HEK293 (cell line): ENCODE measurements at regions not wholly inside any gene's neighbourhood (a gene's known extent, or its start where the extent isn't known, plus 50 kb on each side); places are given as distances from the start of the nearest gene placed in this dataset.

ENCODE experiments used
- CTCF ChIA-PET: fragments of 350-600 bp; formaldehyde crosslinking; extraction: SDS; loops from one replicate; lab custom pipeline; 2021; ENCODE audit warnings: antibody characterized with exemption; lab: Yijun Ruan, JAX
- POLR2A ChIA-PET: fragments of 300-600 bp; formaldehyde crosslinking; extraction: SDS; loops from one replicate; lab custom pipeline; 2020; ENCODE audit warnings: antibody characterized with exemption, inconsistent platforms; lab: Yijun Ruan, JAX
- H3K27ac ChIP-seq: fragments of 200-500 bp; sonication (Bioruptor generic); 2 replicates; pipeline ENCODE4 v1.5.1; 2014; ENCODE audit warnings: low read depth, low read length, control low read depth, inconsistent platforms; ENCODE audit errors: extremely low read depth
- H3K36me3 ChIP-seq, 2 experiments: fragments of 200-500 bp in 1 of 2; sonication (Bioruptor generic) in 1 of 2; 1 replicate in 1 of 2; 2 replicates in 1 of 2; pipeline ENCODE4 v1.5.1; 2014 to 2017; ENCODE audit warnings: inconsistent platforms in 2 of 2, low read length in 2 of 2; ENCODE audit not compliant: control insufficient read depth in 2 of 2, insufficient read depth in 1 of 2
- H3K4me1 ChIP-seq: fragments of 200-500 bp; sonication (Bioruptor generic); 2 replicates; pipeline ENCODE4 v1.5.1; 2014; ENCODE audit warnings: mild to moderate bottlenecking, low read length, inconsistent platforms; ENCODE audit not compliant: control insufficient read depth, insufficient read depth
- H3K4me3 ChIP-seq: 2 replicates; pipeline ENCODE4 v1.5.1; 2011; ENCODE audit warnings: low read depth, mild to moderate bottlenecking, control low read depth, low read length, moderate library complexity
- H3K9me3 ChIP-seq: fragments of 200-500 bp; sonication (Bioruptor generic); 2 replicates; pipeline ENCODE4 v1.5.1; 2014; ENCODE audit warnings: low read depth, low read length, inconsistent platforms; ENCODE audit not compliant: control insufficient read depth, insufficient read depth
- HOXD13 ChIP-seq: sonication (generic); formaldehyde crosslinking; IDR thresholded peaks from 2 replicates; pipeline ENCODE4 v1.8.0; 2022; ENCODE audit warnings: missing genetic modification reagents, borderline replicate concordance
- KLF10 ChIP-seq: fragments of 450-650 bp; IDR thresholded peaks from 2 replicates; pipeline ENCODE4 v1.5.1; 2018; ENCODE audit warnings: missing biosample characterization, mild to moderate bottlenecking, missing genetic modification characterization
- OVOL3 ChIP-seq: fragments of 450-650 bp; formaldehyde crosslinking; IDR thresholded peaks from 2 replicates; pipeline ENCODE4 v1.5.1; 2016; ENCODE audit warnings: missing biosample characterization, missing genetic modification characterization
- PRDM1 ChIP-seq: fragments of 450-650 bp; formaldehyde crosslinking; IDR thresholded peaks from 2 replicates; pipeline ENCODE4; 2016; ENCODE audit warnings: missing biosample characterization, missing genetic modification characterization
- SP3 ChIP-seq: fragments of 450-650 bp; formaldehyde crosslinking; IDR thresholded peaks from 2 replicates; pipeline ENCODE4 v1.5.1; 2016; ENCODE audit warnings: missing biosample characterization, missing genetic modification characterization
- ZBTB21 ChIP-seq: fragments of 450-650 bp; formaldehyde crosslinking; IDR thresholded peaks from 2 replicates; pipeline ENCODE4 v1.5.1; 2017; ENCODE audit warnings: missing biosample characterization, missing genetic modification characterization
- ZFP3 ChIP-seq: fragments of 450-650 bp; formaldehyde crosslinking; IDR thresholded peaks from 2 replicates; pipeline ENCODE4 v1.5.1; 2016; ENCODE audit warnings: low read depth, missing biosample characterization, missing genetic modification characterization
- ZFP69B ChIP-seq: fragments of 450-650 bp; formaldehyde crosslinking; IDR thresholded peaks from 2 replicates; pipeline ENCODE4 v1.5.1; 2016; ENCODE audit warnings: missing biosample characterization, missing genetic modification characterization
- ZNF274 ChIP-seq, 2 experiments: fragments of 200-500 bp in 1 of 2; fragments of 450-650 bp in 1 of 2; sonication (Bioruptor generic) in 1 of 2; formaldehyde crosslinking in 1 of 2; IDR thresholded peaks; 2 replicates each; pipeline versions ENCODE4 v1.5.1 to v1.6.1; 2014 to 2016; ENCODE audit warnings: borderline replicate concordance in 1 of 2, inconsistent platforms in 1 of 2, low read length in 1 of 2, missing biosample characterization in 1 of 2, missing genetic modification characterization in 1 of 2
- ZNF311 ChIP-seq: fragments of 450-650 bp; formaldehyde crosslinking; IDR thresholded peaks from 2 replicates; pipeline ENCODE4 v1.5.1; 2017; ENCODE audit warnings: missing biosample characterization, missing genetic modification characterization, borderline replicate concordance
- ZNF341 ChIP-seq: fragments of 450-650 bp; formaldehyde crosslinking; IDR thresholded peaks from 2 replicates; pipeline ENCODE4; 2016; ENCODE audit warnings: low read depth, missing biosample characterization, missing genetic modification characterization
- ZNF391 ChIP-seq: fragments of 450-650 bp; formaldehyde crosslinking; IDR thresholded peaks from 2 replicates; pipeline ENCODE4 v1.5.1; 2016; ENCODE audit warnings: low read depth, missing biosample characterization, missing genetic modification characterization, borderline replicate concordance
- ZNF423 ChIP-seq: fragments of 450-650 bp; formaldehyde crosslinking; IDR thresholded peaks from 2 replicates; pipeline ENCODE4 v1.5.1; 2016; ENCODE audit warnings: missing biosample characterization, missing genetic modification characterization
- ZNF473 ChIP-seq: fragments of 450-650 bp; formaldehyde crosslinking; IDR thresholded peaks from 2 replicates; pipeline ENCODE4 v1.5.1; 2017; ENCODE audit warnings: missing biosample characterization, missing genetic modification characterization
- ZNF585B ChIP-seq: fragments of 450-650 bp; formaldehyde crosslinking; IDR thresholded peaks from 2 replicates; pipeline ENCODE4 v1.5.1; 2016; ENCODE audit warnings: missing biosample characterization, missing genetic modification characterization
- TF ChIP-seq, protein P1 (sequence below): fragments of 450-650 bp; formaldehyde crosslinking; IDR thresholded peaks from 2 replicates; pipeline ENCODE4 v1.5.1; 2016; ENCODE audit warnings: missing biosample characterization, missing genetic modification characterization, low read depth
- TF ChIP-seq, protein P2 (sequence below): fragments of 450-650 bp; formaldehyde crosslinking; IDR thresholded peaks from 2 replicates; pipeline ENCODE4 v1.5.1; 2016; ENCODE audit warnings: missing biosample characterization, missing genetic modification characterization
- TF ChIP-seq, protein P3 (sequence below): fragments of 450-650 bp; formaldehyde crosslinking; IDR thresholded peaks from 2 replicates; pipeline ENCODE4 v1.5.1; 2016; ENCODE audit warnings: missing biosample characterization, missing genetic modification characterization
- TF ChIP-seq, protein P4 (sequence below): fragments of 450-650 bp; formaldehyde crosslinking; IDR thresholded peaks from 2 replicates; pipeline ENCODE4 v1.5.1; 2016; ENCODE audit warnings: missing biosample characterization, missing genetic modification characterization, low read depth
- TF ChIP-seq, protein P5 (sequence below): sonication (generic); formaldehyde crosslinking; IDR thresholded peaks from 2 replicates; pipeline ENCODE4 v1.8.1; 2022; ENCODE audit warnings: mild to moderate bottlenecking, moderate library complexity, missing genetic modification reagents
- TF ChIP-seq, protein P6 (sequence below): fragments of 450-650 bp; formaldehyde crosslinking; IDR thresholded peaks from 2 replicates; pipeline ENCODE4 v1.5.1; 2016; ENCODE audit warnings: missing biosample characterization, missing genetic modification characterization
- TF ChIP-seq, protein P7 (sequence below): fragments of 450-650 bp; formaldehyde crosslinking; IDR thresholded peaks from 2 replicates; pipeline ENCODE4 v1.5.1; 2016; ENCODE audit warnings: missing biosample characterization, missing genetic modification characterization

DNA sequence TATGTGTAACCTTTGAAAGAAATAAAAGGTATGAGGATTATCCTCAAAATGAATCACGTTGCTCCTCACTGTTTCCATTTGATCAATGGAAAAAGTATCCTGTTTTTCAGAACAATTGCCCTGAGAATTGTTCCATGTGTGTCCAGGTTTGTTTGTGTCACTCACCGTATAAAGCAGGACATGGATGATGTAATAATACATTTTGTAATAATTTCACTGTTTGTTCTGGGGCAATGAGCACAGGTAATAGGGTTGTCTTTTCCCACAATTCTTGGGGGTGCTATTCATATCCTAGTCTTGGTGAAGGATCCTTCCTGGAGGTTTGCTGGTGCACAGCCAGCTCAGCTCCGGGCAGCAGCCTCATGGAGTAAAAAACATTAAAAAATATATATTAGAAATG lies 510.8 kb upstream of the MCTP2 start:
- Histone ChIP-seq H3K4me3 (no peak overlapping the region), H3K4me1 (no peaks in the 10 kb centered on the region), H3K36me3 (no peaks in the 10 kb centered on the region), H3K9me3 (no peaks in the 10 kb centered on the region)
- CTCF ChIA-PET: interaction anchor here (0.8 kb wide), 1 partner anchor 254 kb away, joined by 5 read pairs; no protein-coding TSS in a partner anchor
- no peak for TF ChIP-seq KLF10 (tag by site-specific recombination)
- TF ChIP-seq, protein P1, sequence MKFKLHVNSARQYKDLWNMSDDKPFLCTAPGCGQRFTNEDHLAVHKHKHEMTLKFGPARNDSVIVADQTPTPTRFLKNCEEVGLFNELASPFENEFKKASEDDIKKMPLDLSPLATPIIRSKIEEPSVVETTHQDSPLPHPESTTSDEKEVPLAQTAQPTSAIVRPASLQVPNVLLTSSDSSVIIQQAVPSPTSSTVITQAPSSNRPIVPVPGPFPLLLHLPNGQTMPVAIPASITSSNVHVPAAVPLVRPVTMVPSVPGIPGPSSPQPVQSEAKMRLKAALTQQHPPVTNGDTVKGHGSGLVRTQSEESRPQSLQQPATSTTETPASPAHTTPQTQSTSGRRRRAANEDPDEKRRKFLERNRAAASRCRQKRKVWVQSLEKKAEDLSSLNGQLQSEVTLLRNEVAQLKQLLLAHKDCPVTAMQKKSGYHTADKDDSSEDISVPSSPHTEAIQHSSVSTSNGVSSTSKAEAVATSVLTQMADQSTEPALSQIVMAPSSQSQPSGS (tag by site-specific recombination): no peak
- no peak for TF ChIP-seq SP3
- no peak for TF ChIP-seq ZFP3 (tag by site-specific recombination)
- no peak for TF ChIP-seq ZFP69B (tag by site-specific recombination)
- TF ChIP-seq, protein P2, sequence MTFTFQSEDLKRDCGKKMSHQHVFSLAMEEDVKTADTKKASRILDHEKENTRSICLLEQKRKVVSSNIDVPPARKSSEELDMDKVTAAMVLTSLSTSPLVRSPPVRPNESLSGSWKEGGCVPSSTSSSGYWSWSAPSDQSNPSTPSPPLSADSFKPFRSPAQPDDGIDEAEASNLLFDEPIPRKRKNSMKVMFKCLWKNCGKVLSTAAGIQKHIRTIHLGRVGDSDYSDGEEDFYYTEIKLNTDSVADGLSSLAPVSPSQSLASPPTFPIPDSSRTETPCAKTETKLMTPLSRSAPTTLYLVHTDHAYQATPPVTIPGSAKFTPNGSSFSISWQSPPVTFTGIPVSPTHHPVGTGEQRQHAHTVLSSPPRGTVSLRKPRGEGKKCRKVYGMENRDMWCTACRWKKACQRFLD: no peak
- no peak for TF ChIP-seq ZNF391 (tag by site-specific recombination)
- TF ChIP-seq, protein P3, sequence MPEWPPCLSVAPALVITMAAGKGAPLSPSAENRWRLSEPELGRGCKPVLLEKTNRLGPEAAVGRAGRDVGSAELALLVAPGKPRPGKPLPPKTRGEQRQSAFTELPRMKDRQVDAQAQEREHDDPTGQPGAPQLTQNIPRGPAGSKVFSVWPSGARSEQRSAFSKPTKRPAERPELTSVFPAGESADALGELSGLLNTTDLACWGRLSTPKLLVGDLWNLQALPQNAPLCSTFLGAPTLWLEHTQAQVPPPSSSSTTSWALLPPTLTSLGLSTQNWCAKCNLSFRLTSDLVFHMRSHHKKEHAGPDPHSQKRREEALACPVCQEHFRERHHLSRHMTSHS (tag by site-specific recombination): no peak
- TF ChIP-seq ZNF473: no peak
- no peak for TF ChIP-seq ZNF423 (tag by site-specific recombination)
- TF ChIP-seq ZNF341 (tag by site-specific recombination): no peak
- TF ChIP-seq, all 188 proteins: peak for 0
- POLR2A ChIA-PET: no interaction called here
- H3K27ac ChIP-seq: no peak overlapping the region

DNA sequence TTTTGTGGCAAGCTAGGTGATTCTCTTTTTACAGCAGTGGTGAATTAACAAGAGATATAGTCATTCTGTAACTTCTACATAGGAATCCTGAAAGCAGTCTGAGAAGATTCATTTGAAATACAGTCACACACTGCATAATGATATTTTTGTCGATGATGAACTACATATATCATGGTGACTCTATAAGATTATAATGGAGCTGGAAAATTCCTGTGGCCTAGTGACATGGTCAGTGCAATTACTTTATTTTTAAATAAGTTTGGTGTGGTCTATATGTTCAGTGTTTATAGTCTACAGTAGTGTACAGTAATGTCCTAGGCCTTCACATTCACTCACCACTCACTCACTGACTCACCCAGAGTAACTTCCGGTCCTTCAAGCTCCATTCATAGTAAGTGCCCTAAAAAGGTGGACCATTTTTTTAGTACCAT lies 511.4 kb upstream of the MCTP2 start:
- POLR2A ChIA-PET: no interaction called here
- CTCF ChIA-PET: interaction anchor here (0.8 kb wide), 1 partner anchor 209 kb away, joined by 3 read pairs; no protein-coding TSS in a partner anchor
- H3K27ac ChIP-seq: no peak overlapping the region
- H3K9me3 ChIP-seq: no peaks in the 10 kb centered on the region
- no peak overlapping the region for H3K4me3 ChIP-seq
- no peaks in the 10 kb centered on the region for H3K36me3 ChIP-seq
- no peaks in the 10 kb centered on the region; the same call in 1 of the 2 replicates for H3K4me1 ChIP-seq
- TF ChIP-seq, protein P4, sequence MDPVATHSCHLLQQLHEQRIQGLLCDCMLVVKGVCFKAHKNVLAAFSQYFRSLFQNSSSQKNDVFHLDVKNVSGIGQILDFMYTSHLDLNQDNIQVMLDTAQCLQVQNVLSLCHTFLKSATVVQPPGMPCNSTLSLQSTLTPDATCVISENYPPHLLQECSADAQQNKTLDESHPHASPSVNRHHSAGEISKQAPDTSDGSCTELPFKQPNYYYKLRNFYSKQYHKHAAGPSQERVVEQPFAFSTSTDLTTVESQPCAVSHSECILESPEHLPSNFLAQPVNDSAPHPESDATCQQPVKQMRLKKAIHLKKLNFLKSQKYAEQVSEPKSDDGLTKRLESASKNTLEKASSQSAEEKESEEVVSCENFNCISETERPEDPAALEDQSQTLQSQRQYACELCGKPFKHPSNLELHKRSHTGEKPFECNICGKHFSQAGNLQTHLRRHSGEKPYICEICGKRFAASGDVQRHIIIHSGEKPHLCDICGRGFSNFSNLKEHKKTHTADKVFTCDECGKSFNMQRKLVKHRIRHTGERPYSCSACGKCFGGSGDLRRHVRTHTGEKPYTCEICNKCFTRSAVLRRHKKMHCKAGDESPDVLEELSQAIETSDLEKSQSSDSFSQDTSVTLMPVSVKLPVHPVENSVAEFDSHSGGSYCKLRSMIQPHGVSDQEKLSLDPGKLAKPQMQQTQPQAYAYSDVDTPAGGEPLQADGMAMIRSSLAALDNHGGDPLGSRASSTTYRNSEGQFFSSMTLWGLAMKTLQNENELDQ (tag by site-specific recombination): no peak
- TF ChIP-seq HOXD13 (CRISPR knock-in tag): no peak
- TF ChIP-seq, protein P1 (tag by site-specific recombination): no peak
- TF ChIP-seq ZNF311 (tag by site-specific recombination): no peak
- TF ChIP-seq, protein P5, sequence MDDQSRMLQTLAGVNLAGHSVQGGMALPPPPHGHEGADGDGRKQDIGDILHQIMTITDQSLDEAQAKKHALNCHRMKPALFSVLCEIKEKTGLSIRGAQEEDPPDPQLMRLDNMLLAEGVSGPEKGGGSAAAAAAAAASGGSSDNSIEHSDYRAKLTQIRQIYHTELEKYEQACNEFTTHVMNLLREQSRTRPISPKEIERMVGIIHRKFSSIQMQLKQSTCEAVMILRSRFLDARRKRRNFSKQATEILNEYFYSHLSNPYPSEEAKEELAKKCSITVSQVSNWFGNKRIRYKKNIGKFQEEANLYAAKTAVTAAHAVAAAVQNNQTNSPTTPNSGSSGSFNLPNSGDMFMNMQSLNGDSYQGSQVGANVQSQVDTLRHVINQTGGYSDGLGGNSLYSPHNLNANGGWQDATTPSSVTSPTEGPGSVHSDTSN (CRISPR knock-in tag): no peak
- TF ChIP-seq ZNF274 (IDR thresholded peaks at IDR 0.05; ENCODE audit: low read length): no peak
- TF ChIP-seq ZNF274 (tag by site-specific recombination; IDR thresholded peaks at IDR 0.05; ENCODE audit: borderline replicate concordance): no peak
- no peak for TF ChIP-seq ZBTB21
- TF ChIP-seq PRDM1: no peak
- TF ChIP-seq, protein P6, sequence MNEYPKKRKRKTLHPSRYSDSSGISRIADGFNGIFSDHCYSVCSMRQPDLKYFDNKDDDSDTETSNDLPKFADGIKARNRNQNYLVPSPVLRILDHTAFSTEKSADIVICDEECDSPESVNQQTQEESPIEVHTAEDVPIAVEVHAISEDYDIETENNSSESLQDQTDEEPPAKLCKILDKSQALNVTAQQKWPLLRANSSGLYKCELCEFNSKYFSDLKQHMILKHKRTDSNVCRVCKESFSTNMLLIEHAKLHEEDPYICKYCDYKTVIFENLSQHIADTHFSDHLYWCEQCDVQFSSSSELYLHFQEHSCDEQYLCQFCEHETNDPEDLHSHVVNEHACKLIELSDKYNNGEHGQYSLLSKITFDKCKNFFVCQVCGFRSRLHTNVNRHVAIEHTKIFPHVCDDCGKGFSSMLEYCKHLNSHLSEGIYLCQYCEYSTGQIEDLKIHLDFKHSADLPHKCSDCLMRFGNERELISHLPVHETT (tag by site-specific recombination): no peak
- no peak for TF ChIP-seq ZNF585B (tag by site-specific recombination)
- TF ChIP-seq, protein P7, sequence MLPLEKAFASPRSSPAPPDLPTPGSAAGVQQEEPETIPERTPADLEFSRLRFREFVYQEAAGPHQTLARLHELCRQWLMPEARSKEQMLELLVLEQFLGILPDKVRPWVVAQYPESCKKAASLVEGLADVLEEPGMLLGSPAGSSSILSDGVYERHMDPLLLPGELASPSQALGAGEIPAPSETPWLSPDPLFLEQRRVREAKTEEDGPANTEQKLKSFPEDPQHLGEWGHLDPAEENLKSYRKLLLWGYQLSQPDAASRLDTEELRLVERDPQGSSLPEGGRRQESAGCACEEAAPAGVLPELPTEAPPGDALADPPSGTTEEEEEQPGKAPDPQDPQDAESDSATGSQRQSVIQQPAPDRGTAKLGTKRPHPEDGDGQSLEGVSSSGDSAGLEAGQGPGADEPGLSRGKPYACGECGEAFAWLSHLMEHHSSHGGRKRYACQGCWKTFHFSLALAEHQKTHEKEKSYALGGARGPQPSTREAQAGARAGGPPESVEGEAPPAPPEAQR (tag by site-specific recombination): no peak
- TF ChIP-seq OVOL3: no peak
